ENCODE measurements at regions not wholly inside any gene's neighbourhood (a gene's known extent, or its start where the extent isn't known, plus 50 kb on each side); places are given as distances from the start of the nearest gene placed in this dataset.

- no peak for TF ChIP-seq CTCF (conservative IDR thresholded peaks at IDR 0.05; ENCODE audit: low read depth, low read length)
- DNase-seq (ENCODE audit: low read depth): no peak
- no peak overlapping the region for H3K4me3 ChIP-seq (ENCODE audit: low read length)
These were observed 111.7 kb upstream of the TMEM161B start for GRCh38 chr5:88380332-88380731.

- no peak overlapping the region for H3K4me3 ChIP-seq (ENCODE audit: low read length)
- TF ChIP-seq CTCF (conservative IDR thresholded peaks at IDR 0.05; ENCODE audit: low read depth, low read length): no peak
- DNase-seq (ENCODE audit: low read depth): no peak
These were observed 109.3 kb upstream of the TMEM161B start for GRCh38 chr5:88377705-88378656.

- no peak for DNase-seq (ENCODE audit: low read depth)
- no peak for TF ChIP-seq CTCF (conservative IDR thresholded peaks at IDR 0.05; ENCODE audit: low read depth, low read length)
- no peak overlapping the region for H3K4me3 ChIP-seq (ENCODE audit: low read length)
These were observed 108.6 kb upstream of the TMEM161B start for GRCh38 chr5:88377240-88377639.

- no peak for DNase-seq (ENCODE audit: low read depth)
- no peak overlapping the region for H3K4me3 ChIP-seq (ENCODE audit: low read length)
- no peak for TF ChIP-seq CTCF (conservative IDR thresholded peaks at IDR 0.05; ENCODE audit: low read depth, low read length)
These were observed 108.1 kb upstream of the TMEM161B start for GRCh38 chr5:88376728-88377127.

GRCh38 chr5:88374391-88374790, 105.7 kb upstream of the TMEM161B start:
- H3K4me3 ChIP-seq (ENCODE audit: low read length): no peak overlapping the region
- no peak for TF ChIP-seq CTCF (conservative IDR thresholded peaks at IDR 0.05; ENCODE audit: low read depth, low read length)
- DNase-seq (ENCODE audit: low read depth): no peak

- no peak overlapping the region for H3K4me3 ChIP-seq (ENCODE audit: low read length)
- DNase-seq (ENCODE audit: low read depth): no peak
- TF ChIP-seq CTCF (conservative IDR thresholded peaks at IDR 0.05; ENCODE audit: low read depth, low read length): no peak
These were observed 102.2 kb upstream of the TMEM161B start for GRCh38 chr5:88370824-88371223.

- TF ChIP-seq CTCF (conservative IDR thresholded peaks at IDR 0.05; ENCODE audit: low read depth, low read length): no peak
- no peak overlapping the region for H3K4me3 ChIP-seq (ENCODE audit: low read length)
- no peak for DNase-seq (ENCODE audit: low read depth)
These were observed 99.6 kb upstream of the TMEM161B start for GRCh38 chr5:88368201-88368600.

Measured in retinal pigment epithelial cell (primary cell).